ENCODE measurements at regions not wholly inside any gene's neighbourhood (a gene's known extent, or its start where the extent isn't known, plus 50 kb on each side); places are given as distances from the start of the nearest gene placed in this dataset.

DNA sequence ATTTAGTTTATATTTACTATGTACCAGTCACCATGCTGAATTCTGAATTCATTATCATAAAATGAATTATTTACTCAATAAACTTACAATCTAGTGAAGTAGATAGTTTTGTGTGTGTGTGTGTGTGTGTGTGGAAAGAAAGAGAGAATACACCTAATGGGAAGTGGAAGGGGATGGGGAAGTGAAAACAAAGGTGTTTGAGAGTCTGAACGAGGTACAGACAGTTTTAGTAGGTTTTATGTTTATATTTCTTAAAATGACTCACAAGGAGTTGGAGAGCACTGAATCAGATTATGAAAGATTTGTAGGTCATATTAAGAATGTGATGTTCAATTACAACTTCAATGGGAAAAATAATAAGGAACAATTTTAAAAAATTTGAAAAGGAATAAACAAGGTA, 1753.0 kb downstream of the SLITRK1 start:
- TF ChIP-seq, protein P1, sequence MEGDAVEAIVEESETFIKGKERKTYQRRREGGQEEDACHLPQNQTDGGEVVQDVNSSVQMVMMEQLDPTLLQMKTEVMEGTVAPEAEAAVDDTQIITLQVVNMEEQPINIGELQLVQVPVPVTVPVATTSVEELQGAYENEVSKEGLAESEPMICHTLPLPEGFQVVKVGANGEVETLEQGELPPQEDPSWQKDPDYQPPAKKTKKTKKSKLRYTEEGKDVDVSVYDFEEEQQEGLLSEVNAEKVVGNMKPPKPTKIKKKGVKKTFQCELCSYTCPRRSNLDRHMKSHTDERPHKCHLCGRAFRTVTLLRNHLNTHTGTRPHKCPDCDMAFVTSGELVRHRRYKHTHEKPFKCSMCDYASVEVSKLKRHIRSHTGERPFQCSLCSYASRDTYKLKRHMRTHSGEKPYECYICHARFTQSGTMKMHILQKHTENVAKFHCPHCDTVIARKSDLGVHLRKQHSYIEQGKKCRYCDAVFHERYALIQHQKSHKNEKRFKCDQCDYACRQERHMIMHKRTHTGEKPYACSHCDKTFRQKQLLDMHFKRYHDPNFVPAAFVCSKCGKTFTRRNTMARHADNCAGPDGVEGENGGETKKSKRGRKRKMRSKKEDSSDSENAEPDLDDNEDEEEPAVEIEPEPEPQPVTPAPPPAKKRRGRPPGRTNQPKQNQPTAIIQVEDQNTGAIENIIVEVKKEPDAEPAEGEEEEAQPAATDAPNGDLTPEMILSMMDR (conservative IDR thresholded peaks at IDR 0.05) = no peak
- no peak for TF ChIP-seq ZFX (IDR thresholded peaks at IDR 0.05)
